HepG2 (cell line): ENCODE measurements at regions not wholly inside any gene's neighbourhood (a gene's known extent, or its start where the extent isn't known, plus 50 kb on each side); places are given as distances from the start of the nearest gene placed in this dataset.

Source experiments
- ATAC-seq: fragments of 200-7000 bp; cut with Tn5 transposase; 3 replicates; pipeline ENCODE4 v1.9.1; 2020; ENCODE audit warnings: mild to moderate bottlenecking, moderate library complexity
- BruUV-seq: library from RNA; stranded (reverse); fragments of 400-500 nt; replicated peaks from 2 replicates; lab custom pipeline; 2021; lab: Mats Ljungman, UMichigan
- CTCF ChIA-PET: fragments of 300-600 bp; formaldehyde crosslinking; extraction: SDS; loops from one replicate; lab custom pipeline; 2021; ENCODE audit warnings: low total read pairs, inconsistent platforms, low intra/inter-chr PET ratio; lab: Yijun Ruan, JAX
- POLR2A ChIA-PET: fragments of 350-600 bp; sonication (Branson Sonifier 250); formaldehyde crosslinking; loops from one replicate; lab custom pipeline; 2020; ENCODE audit warnings: antibody characterized with exemption, inconsistent platforms; lab: Yijun Ruan, JAX
- DNase-seq: peaks from one replicate; pipeline ENCODE4 v3.0.0-alpha.2; 2015; ENCODE audit warnings: low spot score
- FAIRE-seq: peaks from 3 replicates; lab custom pipeline; 2011; peaks lifted over from hg19 to GRCh38; lab: Jason Lieb, UNC
- H2AFZ ChIP-seq: one replicate; pipeline ENCODE4 v1.6.1; 2011; ENCODE audit warnings: low read length, inconsistent platforms
- H3K27ac ChIP-seq: fragments of 300-600 bp; 3 replicates; pipeline ENCODE4 v1.8.0; 2011; ENCODE audit warnings: mixed run types, mild to moderate bottlenecking, mixed read lengths, low read length, inconsistent platforms; ENCODE audit not compliant: insufficient read depth; ENCODE audit errors: extremely low read length
- H3K27me3 ChIP-seq, 2 experiments: fragments of 200-600 bp in 1 of 2; 2 replicates in 1 of 2; 3 replicates in 1 of 2; pipeline versions ENCODE4 v1.6.0 to v1.8.0; 2011; ENCODE audit warnings: low read length in 2 of 2, mild to moderate bottlenecking in 2 of 2, moderate library complexity in 2 of 2, inconsistent platforms in 1 of 2; ENCODE audit not compliant: insufficient read depth in 2 of 2, control insufficient read depth in 1 of 2
- H3K36me3 ChIP-seq, 2 experiments: fragments of 200-600 bp in 1 of 2; replicated peaks in 1 of 2; 2 replicates in 1 of 2; 3 replicates in 1 of 2; pipeline versions ENCODE4 v1.5.1 to v1.8.0; 2011; ENCODE audit warnings: low read length in 2 of 2, inconsistent platforms in 1 of 2; ENCODE audit not compliant: insufficient read depth in 2 of 2, control insufficient read depth in 1 of 2
- H3K4me1 ChIP-seq: 2 replicates; pipeline ENCODE4 v1.5.1; 2012; ENCODE audit warnings: low read length, inconsistent platforms; ENCODE audit not compliant: insufficient read depth
- H3K4me2 ChIP-seq: 2 replicates; pipeline ENCODE4 v1.6.0; 2011; ENCODE audit warnings: low read depth, low read length, inconsistent platforms
- H3K4me3 ChIP-seq, 3 experiments: fragments of 200-600 bp in 1 of 3; sonication (generic), shearing (Covaris generic) in 1 of 3; replicated peaks in 1 of 3; 2 replicates each; pipeline ENCODE4 v1.5.1; 2011 to 2016; ENCODE audit warnings: low read length in 3 of 3, inconsistent platforms in 2 of 3, low read depth in 2 of 3, mild to moderate bottlenecking in 2 of 3, control low read depth in 1 of 3, mixed read lengths in 1 of 3; ENCODE audit not compliant: insufficient read depth in 1 of 3
- H3K79me2 ChIP-seq: one replicate; pipeline ENCODE4 v1.6.1; 2011; ENCODE audit warnings: low read length, inconsistent platforms; ENCODE audit not compliant: insufficient read depth
- H3K9ac ChIP-seq: 2 replicates; pipeline ENCODE4 v1.6.0; 2011; ENCODE audit warnings: mild to moderate bottlenecking, low read depth, low read length, inconsistent platforms; ENCODE audit not compliant: insufficient read depth
- H3K9me3 ChIP-seq: 2 replicates; pipeline ENCODE4 v1.5.1; 2012; ENCODE audit warnings: mild to moderate bottlenecking, low read length
- H4K20me1 ChIP-seq: 2 replicates; pipeline ENCODE4 v1.6.0; 2011; ENCODE audit warnings: inconsistent platforms, mild to moderate bottlenecking, low read length, moderate library complexity; ENCODE audit not compliant: insufficient read depth
- ATF4 ChIP-seq, 2 experiments: fragments of 450-650 bp in 1 of 2; sonication (generic) in 1 of 2; formaldehyde crosslinking; IDR thresholded peaks; 2 replicates each; pipeline versions ENCODE4 v1.5.0 to v1.8.0; 2020 to 2022; ENCODE audit warnings: mild to moderate bottlenecking in 1 of 2, missing genetic modification reagents in 1 of 2
- BCL6 ChIP-seq: IDR thresholded peaks from 2 replicates; pipeline ENCODE4 v1.6.1; 2016; ENCODE audit warnings: missing genetic modification reagents, missing compliant biosample characterization
- CREM ChIP-seq, 2 experiments: sonication (generic) in 1 of 2; formaldehyde crosslinking in 1 of 2; IDR thresholded peaks; 2 replicates each; pipeline versions ENCODE4 v1.4.0 to v1.6.1; 2016 to 2020; ENCODE audit warnings: antibody characterized with exemption in 1 of 2, mild to moderate bottlenecking in 1 of 2, missing genetic modification reagents in 1 of 2
- EP300 ChIP-seq, 3 experiments: sonication (generic) in 1 of 3; formaldehyde crosslinking in 1 of 3; IDR thresholded peaks; 2 replicates each; pipeline versions ENCODE4 v1.5.1 to v1.6.1; 2011 to 2020; ENCODE audit warnings: low read depth in 2 of 3, low read length in 2 of 3, borderline replicate concordance in 1 of 3, improper control_type of control experiment in 1 of 3, mild to moderate bottlenecking in 1 of 3, missing genetic modification reagents in 1 of 3, moderate library complexity in 1 of 3
- HDAC1 ChIP-seq: sonication (generic); formaldehyde crosslinking; IDR thresholded peaks from 2 replicates; pipeline ENCODE4 v1.5.1; 2020; ENCODE audit warnings: mild to moderate bottlenecking, missing genetic modification reagents
- KDM1A ChIP-seq: IDR thresholded peaks from 2 replicates; pipeline ENCODE4 v1.6.1; 2016; ENCODE audit warnings: missing compliant biosample characterization
- NFRKB ChIP-seq: fragments of 450-650 bp; IDR thresholded peaks from 2 replicates; pipeline ENCODE4 v1.6.1; 2017
- PLRG1 ChIP-seq: fragments of 450-650 bp; conservative IDR thresholded peaks from 2 replicates; pipeline ENCODE4 v1.6.1; 2016
- SNAPC2 ChIP-seq: sonication (generic); formaldehyde crosslinking; IDR thresholded peaks from 2 replicates; pipeline ENCODE4 v1.8.1; 2022; ENCODE audit warnings: mild to moderate bottlenecking, missing genetic modification reagents
- SOX5 ChIP-seq: IDR thresholded peaks from 2 replicates; pipeline ENCODE4 v1.6.1; 2016; ENCODE audit warnings: borderline replicate concordance
- THYN1 ChIP-seq: sonication (generic); formaldehyde crosslinking; IDR thresholded peaks from 2 replicates; pipeline ENCODE4 v1.8.1; 2023; ENCODE audit warnings: low read depth, mild to moderate bottlenecking, moderate library complexity, missing genetic modification reagents, borderline replicate concordance
- ZNF235 ChIP-seq: sonication (generic); formaldehyde crosslinking; IDR thresholded peaks from 2 replicates; pipeline ENCODE4 v1.8.1; 2023; ENCODE audit warnings: mild to moderate bottlenecking, missing genetic modification reagents, borderline replicate concordance
- ZNF451 ChIP-seq: sonication (generic); formaldehyde crosslinking; IDR thresholded peaks from 2 replicates; pipeline ENCODE4 v1.5.0; 2020; ENCODE audit warnings: mild to moderate bottlenecking, missing genetic modification reagents
- ZNF563 ChIP-seq: sonication (generic); formaldehyde crosslinking; IDR thresholded peaks from 2 replicates; pipeline ENCODE4 v1.8.0; 2022; ENCODE audit warnings: mild to moderate bottlenecking, moderate library complexity, missing genetic modification reagents
- WGBS: methylation state at CpG from one replicate; pipeline ENCODE4 v1.1.6; 2017; ENCODE audit warnings: low lambda C conversion rate; 5-methylcytosine and 5-hydroxymethylcytosine counted together
- in situ Hi-C: cut with HindIII; loops from 2 replicates; pipeline ENCODE4 v1.10.0; 2017; ENCODE audit warnings: low pct_unique_long_range_greater_than_20kb; ENCODE audit not compliant: extremely low pct_ligation_motif_present
- intact Hi-C: fragments of 100-400 bp; cut with micrococcal nuclease; formaldehyde crosslinking; loops from one replicate; pipeline ENCODE4 v1.10.0; 2022; ENCODE audit not compliant: unreplicated experiment
- TF ChIP-seq, protein P1 (sequence below), 2 experiments: sonication (generic) in 1 of 2; formaldehyde crosslinking in 1 of 2; IDR thresholded peaks; 2 replicates each; pipeline versions ENCODE4 v1.5.1 to v1.6.1; 2011 to 2020; ENCODE audit warnings: borderline replicate concordance in 1 of 2, low read depth in 1 of 2, low read length in 1 of 2, mild to moderate bottlenecking in 1 of 2, missing genetic modification reagents in 1 of 2, moderate library complexity in 1 of 2
- TF ChIP-seq, protein P2 (sequence below): fragments of 450-650 bp; IDR thresholded peaks from 2 replicates; pipeline ENCODE4 v1.6.1; 2016

- intact Hi-C loops = no loop called here
These were observed 64.5 kb upstream of the DAB2 start for GRCh38 chr5:39489263-39489662.

More at GRCh38 chr5:39489263-39489662, 64.5 kb upstream of the DAB2 start:
- CTCF ChIA-PET = no interaction called here
- 57% methylated on average over 1 of the region's 1 CpG for WGBS
- FAIRE-seq (no peak), DNase-seq (no peak), ATAC-seq (no peak)
- H4K20me1 ChIP-seq = no peaks in the 10 kb centered on the region
- H3K4me1 ChIP-seq = no peaks in the 10 kb centered on the region
- H3K36me3 ChIP-seq = no peaks in the 10 kb centered on the region
- H3K4me2 ChIP-seq = no peak overlapping the region
- no peaks in the 10 kb centered on the region for H3K9me3 ChIP-seq
- H3K9ac ChIP-seq = no peak overlapping the region
- TF ChIP-seq PLRG1 (no peak), SOX5 (CRISPR knock-in tag) (no peak), EP300 (IDR thresholded peaks at IDR 0.05; ENCODE audit: low read depth in 2 of 2, low read length in 2 of 2) (no peak), EP300 (CRISPR knock-in tag; IDR thresholded peaks at IDR 0.05; ENCODE audit: borderline replicate concordance) (no peak), CREM (IDR thresholded peaks at IDR 0.05) (no peak), CREM (CRISPR knock-in tag; IDR thresholded peaks at IDR 0.05) (no peak), ATF4 (CRISPR knock-in tag; IDR thresholded peaks at IDR 0.05) (no peak), NFRKB (no peak), BCL6 (CRISPR knock-in tag) (no peak), THYN1 (CRISPR knock-in tag) (no peak), ZNF563 (CRISPR knock-in tag) (no peak), SNAPC2 (CRISPR knock-in tag) (no peak), ZNF235 (CRISPR knock-in tag) (no peak), ZNF451 (CRISPR knock-in tag) (no peak), HDAC1 (CRISPR knock-in tag) (no peak), KDM1A (no peak)
- TF ChIP-seq, protein P1, sequence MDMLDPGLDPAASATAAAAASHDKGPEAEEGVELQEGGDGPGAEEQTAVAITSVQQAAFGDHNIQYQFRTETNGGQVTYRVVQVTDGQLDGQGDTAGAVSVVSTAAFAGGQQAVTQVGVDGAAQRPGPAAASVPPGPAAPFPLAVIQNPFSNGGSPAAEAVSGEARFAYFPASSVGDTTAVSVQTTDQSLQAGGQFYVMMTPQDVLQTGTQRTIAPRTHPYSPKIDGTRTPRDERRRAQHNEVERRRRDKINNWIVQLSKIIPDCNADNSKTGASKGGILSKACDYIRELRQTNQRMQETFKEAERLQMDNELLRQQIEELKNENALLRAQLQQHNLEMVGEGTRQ (IDR thresholded peaks at IDR 0.05; ENCODE audit: low read depth, low read length) = no peak
- TF ChIP-seq, protein P1 (CRISPR knock-in tag; IDR thresholded peaks at IDR 0.05; ENCODE audit: borderline replicate concordance) = no peak
- TF ChIP-seq, protein P2, sequence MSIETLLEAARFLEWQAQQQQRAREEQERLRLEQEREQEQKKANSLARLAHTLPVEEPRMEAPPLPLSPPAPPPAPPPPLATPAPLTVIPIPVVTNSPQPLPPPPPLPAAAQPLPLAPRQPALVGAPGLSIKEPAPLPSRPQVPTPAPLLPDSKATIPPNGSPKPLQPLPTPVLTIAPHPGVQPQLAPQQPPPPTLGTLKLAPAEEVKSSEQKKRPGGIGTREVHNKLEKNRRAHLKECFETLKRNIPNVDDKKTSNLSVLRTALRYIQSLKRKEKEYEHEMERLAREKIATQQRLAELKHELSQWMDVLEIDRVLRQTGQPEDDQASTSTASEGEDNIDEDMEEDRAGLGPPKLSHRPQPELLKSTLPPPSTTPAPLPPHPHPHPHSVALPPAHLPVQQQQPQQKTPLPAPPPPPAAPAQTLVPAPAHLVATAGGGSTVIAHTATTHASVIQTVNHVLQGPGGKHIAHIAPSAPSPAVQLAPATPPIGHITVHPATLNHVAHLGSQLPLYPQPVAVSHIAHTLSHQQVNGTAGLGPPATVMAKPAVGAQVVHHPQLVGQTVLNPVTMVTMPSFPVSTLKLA = no peak
- no TSS peak for BruUV-seq
- no peaks in the 10 kb centered on the region; a peak in 1 of 5 replicates for H3K27me3 ChIP-seq
- H2AFZ ChIP-seq = no peak overlapping the region
- no peak overlapping the region for H3K27ac ChIP-seq
- in situ Hi-C loops = no loop called here
- H3K4me3 ChIP-seq = no peak overlapping the region
- POLR2A ChIA-PET = no interaction called here
- no peaks in the 10 kb centered on the region for H3K79me2 ChIP-seq
